ENCODE measurements at regions not wholly inside any gene's neighbourhood (a gene's known extent, or its start where the extent isn't known, plus 50 kb on each side); places are given as distances from the start of the nearest gene placed in this dataset.

DNA sequence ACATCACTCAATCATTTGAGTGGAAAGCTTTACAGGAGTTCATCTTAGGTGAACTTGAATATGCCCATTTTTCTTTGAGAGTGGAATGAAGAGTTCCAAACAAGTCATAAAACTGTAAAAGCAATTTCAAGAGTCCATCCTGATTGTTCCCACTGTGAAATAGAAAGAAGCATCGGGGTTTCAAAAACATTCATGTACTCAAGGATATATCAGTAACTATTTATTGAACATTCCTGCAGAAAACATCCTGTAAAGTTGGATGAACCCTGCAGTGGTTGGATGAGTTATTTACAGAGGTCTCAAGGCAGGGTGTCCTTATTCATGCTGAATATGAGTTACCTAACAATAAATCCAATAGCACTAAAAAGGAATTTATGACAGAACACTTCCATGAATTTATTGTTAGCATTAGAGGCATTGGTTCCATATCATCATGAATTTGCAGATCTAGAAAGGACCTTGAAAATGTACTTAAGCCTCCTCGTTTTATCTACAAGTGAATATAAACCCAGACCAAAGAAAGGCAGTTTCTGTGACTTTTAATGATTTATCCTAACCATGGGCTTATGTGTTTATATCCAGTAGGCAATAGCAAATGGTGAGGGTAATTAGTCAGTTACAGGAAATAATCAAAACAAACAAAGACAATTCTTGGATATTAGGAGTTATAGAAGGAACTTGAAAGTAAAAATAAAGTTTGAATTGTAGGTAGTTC lies 361.9 kb upstream of the KCNMB2 start:
- no peaks in the 10 kb centered on the region for H3K4me1 ChIP-seq (ENCODE audit: control insufficient read depth, insufficient read depth, low read length, poor library complexity, severe bottlenecking)
- DNase-seq: no peak
- no peak overlapping the region for H3K27ac ChIP-seq (ENCODE audit: insufficient read depth, low read length, poor library complexity, severe bottlenecking)
- no peaks in the 10 kb centered on the region for H3K36me3 ChIP-seq (ENCODE audit: control insufficient read depth, insufficient read depth, low read length)
- H3K27me3 ChIP-seq (replicated peaks; ENCODE audit: control insufficient read depth, insufficient read depth, low read length, poor library complexity, severe bottlenecking): no peaks in the 10 kb centered on the region
- no peak overlapping the region for H3K4me3 ChIP-seq (ENCODE audit: insufficient read depth, low read depth, low read length, poor library complexity, severe bottlenecking)
- no peaks in the 10 kb centered on the region for H3K9me3 ChIP-seq (ENCODE audit: control insufficient read depth, low read length)

DNA sequence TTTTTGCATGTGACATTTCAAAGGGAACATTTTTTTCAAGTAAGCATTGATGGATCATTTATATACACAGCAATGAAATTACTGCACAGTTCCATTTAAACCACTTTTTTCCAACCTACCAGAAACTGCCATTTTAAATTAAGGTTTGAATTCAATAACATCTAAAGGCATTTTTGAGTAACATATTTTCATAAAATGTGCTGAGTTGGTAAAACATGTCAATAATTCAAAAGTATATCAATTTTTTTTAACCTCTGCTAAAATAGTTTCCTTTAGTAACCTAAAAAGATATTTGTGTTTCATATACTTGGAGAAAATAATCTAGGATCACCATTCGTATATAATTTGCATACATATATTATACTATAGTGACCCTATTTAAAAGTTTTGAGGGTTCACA lies 355.1 kb upstream of the KCNMB2 start:
- H3K27ac ChIP-seq (ENCODE audit: insufficient read depth, low read length, poor library complexity, severe bottlenecking): no peak overlapping the region
- no peaks in the 10 kb centered on the region for H3K9me3 ChIP-seq (ENCODE audit: control insufficient read depth, low read length)
- no peaks in the 10 kb centered on the region for H3K36me3 ChIP-seq (ENCODE audit: control insufficient read depth, insufficient read depth, low read length)
- no peak overlapping the region for H3K4me3 ChIP-seq (ENCODE audit: insufficient read depth, low read depth, low read length, poor library complexity, severe bottlenecking)
- no peaks in the 10 kb centered on the region for H3K4me1 ChIP-seq (ENCODE audit: control insufficient read depth, insufficient read depth, low read length, poor library complexity, severe bottlenecking)
- DNase-seq: no peak
- no peaks in the 10 kb centered on the region for H3K27me3 ChIP-seq (replicated peaks; ENCODE audit: control insufficient read depth, insufficient read depth, low read length, poor library complexity, severe bottlenecking)

DNA sequence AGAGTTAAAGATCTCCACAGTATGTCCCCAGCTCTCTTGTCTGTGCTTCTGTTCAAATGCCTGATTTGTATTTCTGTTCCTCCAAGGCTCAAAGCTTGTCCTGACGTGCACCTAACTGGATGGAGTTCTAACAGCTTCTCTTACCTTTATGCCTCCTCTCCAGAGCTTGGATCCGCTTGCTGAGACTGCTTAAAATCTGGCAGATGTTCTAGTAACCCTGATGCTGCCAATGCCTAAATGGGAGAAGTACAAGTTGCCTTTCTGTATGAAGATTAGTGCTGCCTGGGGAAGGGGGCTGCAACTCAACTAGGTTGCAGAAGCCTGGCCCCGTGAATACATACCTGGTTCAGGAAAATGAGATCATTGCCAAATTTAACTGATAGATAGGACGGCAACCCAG lies 354.5 kb upstream of the KCNMB2 start:
- H3K36me3 ChIP-seq (ENCODE audit: control insufficient read depth, insufficient read depth, low read length): no peaks in the 10 kb centered on the region
- no peak overlapping the region for H3K27ac ChIP-seq (ENCODE audit: insufficient read depth, low read length, poor library complexity, severe bottlenecking)
- H3K4me3 ChIP-seq (ENCODE audit: insufficient read depth, low read depth, low read length, poor library complexity, severe bottlenecking): no peak overlapping the region
- no peak for DNase-seq
- no peaks in the 10 kb centered on the region for H3K27me3 ChIP-seq (replicated peaks; ENCODE audit: control insufficient read depth, insufficient read depth, low read length, poor library complexity, severe bottlenecking)
- H3K4me1 ChIP-seq (ENCODE audit: control insufficient read depth, insufficient read depth, low read length, poor library complexity, severe bottlenecking): no peaks in the 10 kb centered on the region
- H3K9me3 ChIP-seq (ENCODE audit: control insufficient read depth, low read length): no peaks in the 10 kb centered on the region

DNA sequence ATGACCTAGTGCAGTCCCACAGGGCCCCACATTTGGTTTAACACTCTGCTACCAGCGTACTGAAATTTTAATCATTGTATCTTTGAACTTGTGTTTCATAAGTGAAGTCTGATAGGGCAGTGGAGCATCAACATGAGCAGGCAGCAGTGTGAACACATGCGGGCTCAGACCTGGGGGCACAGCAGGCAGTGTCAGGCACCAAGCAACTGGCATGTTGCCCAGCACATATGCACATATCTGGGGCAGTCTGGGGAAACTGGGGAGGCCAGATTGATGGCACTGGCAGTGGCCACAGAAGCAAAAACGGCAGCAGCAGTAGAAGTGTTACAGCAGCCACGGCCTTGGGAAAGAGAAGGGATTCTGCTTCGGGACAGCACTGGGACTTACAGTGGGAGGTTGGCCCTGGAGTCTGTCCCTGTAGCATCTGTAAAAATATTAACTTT lies 353.9 kb upstream of the KCNMB2 start:
- Histone ChIP-seq H3K27ac (ENCODE audit: insufficient read depth, low read length, poor library complexity, severe bottlenecking) (no peak overlapping the region), H3K27me3 (replicated peaks; ENCODE audit: control insufficient read depth, insufficient read depth, low read length, poor library complexity, severe bottlenecking) (no peaks in the 10 kb centered on the region), H3K4me1 (ENCODE audit: control insufficient read depth, insufficient read depth, low read length, poor library complexity, severe bottlenecking) (no peaks in the 10 kb centered on the region), H3K36me3 (ENCODE audit: control insufficient read depth, insufficient read depth, low read length) (no peaks in the 10 kb centered on the region), H3K4me3 (ENCODE audit: insufficient read depth, low read depth, low read length, poor library complexity, severe bottlenecking) (no peak overlapping the region), H3K9me3 (ENCODE audit: control insufficient read depth, low read length) (no peaks in the 10 kb centered on the region)
- DNase-seq: no peak

DNA sequence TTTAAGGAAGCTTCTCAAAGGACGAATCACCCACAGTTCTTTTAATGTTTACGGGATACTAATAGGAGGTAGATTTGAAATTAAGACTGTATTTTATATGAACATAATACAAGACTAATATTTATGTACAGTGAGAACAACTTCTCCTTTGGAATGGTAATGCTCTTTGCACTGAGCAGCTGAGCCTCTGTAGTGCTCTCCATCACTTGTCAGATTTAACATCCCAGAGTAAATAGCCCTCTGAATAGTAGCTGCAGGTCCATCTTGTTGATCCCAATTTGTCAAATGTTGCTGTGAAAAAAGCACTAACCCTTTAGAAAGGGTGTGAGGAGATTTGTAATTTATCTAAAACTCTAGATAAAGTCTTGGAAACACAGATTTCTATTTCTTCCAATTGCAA lies 351.4 kb upstream of the KCNMB2 start:
- no peak for DNase-seq
- Histone ChIP-seq H3K4me3 (ENCODE audit: insufficient read depth, low read depth, low read length, poor library complexity, severe bottlenecking) (no peak overlapping the region), H3K9me3 (ENCODE audit: control insufficient read depth, low read length) (no peaks in the 10 kb centered on the region), H3K27ac (ENCODE audit: insufficient read depth, low read length, poor library complexity, severe bottlenecking) (no peak overlapping the region), H3K4me1 (ENCODE audit: control insufficient read depth, insufficient read depth, low read length, poor library complexity, severe bottlenecking) (no peaks in the 10 kb centered on the region), H3K36me3 (ENCODE audit: control insufficient read depth, insufficient read depth, low read length) (no peaks in the 10 kb centered on the region), H3K27me3 (replicated peaks; ENCODE audit: control insufficient read depth, insufficient read depth, low read length, poor library complexity, severe bottlenecking) (no peaks in the 10 kb centered on the region)

DNA sequence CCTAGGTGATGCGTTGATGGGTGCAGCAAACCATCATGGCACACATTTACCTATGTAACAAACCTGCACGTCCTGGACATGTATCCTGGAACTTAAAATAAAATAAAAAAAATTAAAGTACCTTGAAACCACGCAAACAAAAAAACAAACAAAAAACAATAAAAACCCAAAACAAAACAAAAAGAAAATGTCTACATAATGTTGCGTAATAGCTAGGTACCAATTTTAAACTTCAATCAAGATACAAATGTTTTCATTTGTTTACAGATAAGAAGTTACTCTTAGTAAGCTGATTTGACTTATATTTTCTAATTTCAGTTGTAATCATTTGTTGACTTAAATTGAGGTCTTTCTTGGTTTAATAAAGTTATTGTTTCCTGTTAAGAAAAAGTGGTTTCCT lies 349.6 kb upstream of the KCNMB2 start:
- Histone ChIP-seq H3K27me3 (replicated peaks; ENCODE audit: control insufficient read depth, insufficient read depth, low read length, poor library complexity, severe bottlenecking) (no peaks in the 10 kb centered on the region), H3K27ac (ENCODE audit: insufficient read depth, low read length, poor library complexity, severe bottlenecking) (no peak overlapping the region), H3K9me3 (ENCODE audit: control insufficient read depth, low read length) (no peaks in the 10 kb centered on the region), H3K4me3 (ENCODE audit: insufficient read depth, low read depth, low read length, poor library complexity, severe bottlenecking) (no peak overlapping the region), H3K4me1 (ENCODE audit: control insufficient read depth, insufficient read depth, low read length, poor library complexity, severe bottlenecking) (no peaks in the 10 kb centered on the region), H3K36me3 (ENCODE audit: control insufficient read depth, insufficient read depth, low read length) (no peaks in the 10 kb centered on the region)
- DNase-seq: no peak

DNA sequence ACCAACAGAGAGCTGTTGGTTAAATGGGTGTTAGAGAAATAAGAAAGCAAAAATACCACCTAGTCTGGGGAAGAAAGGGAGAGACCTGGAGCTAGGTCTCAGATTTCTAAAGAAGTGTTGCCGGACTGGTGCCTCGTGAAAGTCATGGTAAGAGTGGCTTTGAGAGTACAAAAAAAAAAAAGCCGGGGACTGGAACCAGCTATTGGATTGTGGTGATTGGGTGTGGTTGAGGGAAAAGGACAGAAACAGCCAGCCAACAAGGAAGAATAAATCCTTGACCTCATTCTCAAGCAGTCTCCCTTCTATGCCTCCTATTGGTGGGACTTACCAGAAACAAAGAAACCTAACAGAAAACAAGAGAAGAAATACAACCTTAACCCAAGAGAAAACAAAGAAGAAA lies 346.4 kb upstream of the KCNMB2 start:
- no peaks in the 10 kb centered on the region for H3K27me3 ChIP-seq (replicated peaks; ENCODE audit: control insufficient read depth, insufficient read depth, low read length, poor library complexity, severe bottlenecking)
- no peaks in the 10 kb centered on the region for H3K36me3 ChIP-seq (ENCODE audit: control insufficient read depth, insufficient read depth, low read length)
- no peak for DNase-seq
- no peaks in the 10 kb centered on the region for H3K4me1 ChIP-seq (ENCODE audit: control insufficient read depth, insufficient read depth, low read length, poor library complexity, severe bottlenecking)
- no peaks in the 10 kb centered on the region for H3K9me3 ChIP-seq (ENCODE audit: control insufficient read depth, low read length)
- H3K4me3 ChIP-seq (ENCODE audit: insufficient read depth, low read depth, low read length, poor library complexity, severe bottlenecking): no peak overlapping the region
- H3K27ac ChIP-seq (ENCODE audit: insufficient read depth, low read length, poor library complexity, severe bottlenecking): no peak overlapping the region

DNA sequence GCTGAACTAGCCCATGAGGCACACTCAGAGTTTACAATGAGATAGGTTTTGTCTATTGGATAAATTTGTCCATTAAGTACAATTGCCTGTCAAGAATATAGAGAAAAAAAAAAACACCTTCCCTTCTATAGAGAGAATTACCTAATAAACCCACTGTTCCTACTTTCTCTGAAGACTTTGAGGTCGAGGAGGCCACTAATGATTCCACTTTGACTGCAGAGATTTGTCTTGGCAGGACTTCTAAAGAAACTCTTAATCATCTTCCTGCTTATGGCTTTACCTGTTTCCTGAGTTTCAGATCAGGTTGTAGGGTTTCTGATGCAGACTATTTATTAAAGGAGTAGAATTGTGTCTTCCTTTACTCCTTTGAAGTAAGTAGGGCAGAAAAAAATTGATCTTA lies 342.4 kb upstream of the KCNMB2 start:
- no peaks in the 10 kb centered on the region for H3K27me3 ChIP-seq (replicated peaks; ENCODE audit: control insufficient read depth, insufficient read depth, low read length, poor library complexity, severe bottlenecking)
- H3K36me3 ChIP-seq (ENCODE audit: control insufficient read depth, insufficient read depth, low read length): no peaks in the 10 kb centered on the region
- DNase-seq: no peak
- H3K27ac ChIP-seq (ENCODE audit: insufficient read depth, low read length, poor library complexity, severe bottlenecking): no peak overlapping the region
- H3K4me1 ChIP-seq (ENCODE audit: control insufficient read depth, insufficient read depth, low read length, poor library complexity, severe bottlenecking): no peaks in the 10 kb centered on the region
- no peak overlapping the region for H3K4me3 ChIP-seq (ENCODE audit: insufficient read depth, low read depth, low read length, poor library complexity, severe bottlenecking)
- no peaks in the 10 kb centered on the region for H3K9me3 ChIP-seq (ENCODE audit: control insufficient read depth, low read length)

DNA sequence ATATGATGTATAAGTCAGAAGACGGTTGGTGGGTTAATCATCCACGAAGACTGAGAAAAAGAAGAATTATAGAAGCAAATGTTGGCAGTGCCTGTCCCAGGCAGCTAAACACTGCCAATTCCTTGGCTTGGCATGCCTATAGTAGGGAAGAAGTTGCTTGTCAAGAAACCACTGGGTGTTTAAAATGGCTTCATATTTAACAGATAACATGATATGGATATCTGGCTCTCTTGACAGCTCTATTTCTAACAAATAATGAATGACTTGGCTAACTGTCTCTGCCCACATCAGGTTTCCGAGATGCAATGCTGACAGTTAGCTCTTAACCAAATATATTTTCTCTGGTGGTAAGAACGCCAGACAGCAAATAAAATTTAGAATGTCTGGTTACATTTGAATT lies 341.7 kb upstream of the KCNMB2 start:
- DNase-seq: no peak
- no peaks in the 10 kb centered on the region for H3K36me3 ChIP-seq (ENCODE audit: control insufficient read depth, insufficient read depth, low read length)
- no peaks in the 10 kb centered on the region for H3K9me3 ChIP-seq (ENCODE audit: control insufficient read depth, low read length)
- no peak overlapping the region for H3K27ac ChIP-seq (ENCODE audit: insufficient read depth, low read length, poor library complexity, severe bottlenecking)
- H3K4me3 ChIP-seq (ENCODE audit: insufficient read depth, low read depth, low read length, poor library complexity, severe bottlenecking): no peak overlapping the region
- no peaks in the 10 kb centered on the region for H3K4me1 ChIP-seq (ENCODE audit: control insufficient read depth, insufficient read depth, low read length, poor library complexity, severe bottlenecking)
- H3K27me3 ChIP-seq (replicated peaks; ENCODE audit: control insufficient read depth, insufficient read depth, low read length, poor library complexity, severe bottlenecking): no peaks in the 10 kb centered on the region

DNA sequence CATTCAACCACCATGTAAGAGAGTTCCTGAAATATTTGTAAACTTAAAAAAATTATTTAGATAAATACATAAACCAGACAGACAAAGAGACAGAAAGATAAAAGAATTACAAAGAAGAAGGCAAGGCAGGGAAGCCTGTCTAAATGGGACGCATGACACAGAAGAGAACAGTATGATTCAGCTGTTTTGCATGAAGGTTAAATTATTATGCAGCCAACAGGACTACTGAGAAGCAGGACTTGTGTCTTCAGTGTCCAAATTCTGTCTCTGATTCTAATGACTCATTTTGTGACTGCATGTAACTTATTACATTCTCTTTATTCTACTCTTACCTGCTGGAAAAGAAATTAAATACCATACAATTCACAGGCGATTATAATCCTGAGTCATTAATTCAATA lies 340.4 kb upstream of the KCNMB2 start:
- no peak for DNase-seq
- Histone ChIP-seq H3K36me3 (ENCODE audit: control insufficient read depth, insufficient read depth, low read length) (no peaks in the 10 kb centered on the region), H3K27ac (ENCODE audit: insufficient read depth, low read length, poor library complexity, severe bottlenecking) (no peak overlapping the region), H3K4me3 (ENCODE audit: insufficient read depth, low read depth, low read length, poor library complexity, severe bottlenecking) (no peak overlapping the region), H3K4me1 (ENCODE audit: control insufficient read depth, insufficient read depth, low read length, poor library complexity, severe bottlenecking) (no peaks in the 10 kb centered on the region), H3K9me3 (ENCODE audit: control insufficient read depth, low read length) (no peaks in the 10 kb centered on the region), H3K27me3 (replicated peaks; ENCODE audit: control insufficient read depth, insufficient read depth, low read length, poor library complexity, severe bottlenecking) (no peaks in the 10 kb centered on the region)
